Endodermal cell (in vitro differentiated cells): ENCODE measurements at regions not wholly inside any gene's neighbourhood (a gene's known extent, or its start where the extent isn't known, plus 50 kb on each side); places are given as distances from the start of the nearest gene placed in this dataset.

Experiments
- DNase-seq: peaks from one replicate; pipeline ENCODE4 v3.0.0-alpha.2; 2017
- H3K27ac ChIP-seq: 2 replicates; pipeline ENCODE4 v1.5.1; 2013; ENCODE audit warnings: mild to moderate bottlenecking, low read depth, low read length, moderate library complexity
- H3K27me3 ChIP-seq: 2 replicates; pipeline ENCODE4 v1.6.1; 2013; ENCODE audit warnings: mild to moderate bottlenecking, low read length, moderate library complexity; ENCODE audit not compliant: insufficient read depth, control insufficient read depth, poor library complexity, severe bottlenecking
- H3K36me3 ChIP-seq: 2 replicates; pipeline ENCODE4 v1.7.0; 2013; ENCODE audit warnings: mild to moderate bottlenecking, low read length, moderate library complexity; ENCODE audit not compliant: control insufficient read depth, insufficient read depth
- H3K4me1 ChIP-seq: one replicate; pipeline ENCODE4 v1.7.0; 2013; ENCODE audit warnings: low read length; ENCODE audit not compliant: control insufficient read depth, insufficient read depth
- H3K4me3 ChIP-seq: 2 replicates; pipeline ENCODE4 v1.5.1; 2013; ENCODE audit warnings: mild to moderate bottlenecking, low read length, moderate library complexity
- H3K9ac ChIP-seq: 2 replicates; pipeline ENCODE4 v1.6.1; 2013; ENCODE audit warnings: mild to moderate bottlenecking, low read length, moderate library complexity; ENCODE audit not compliant: poor library complexity, severe bottlenecking; ENCODE audit errors: extremely low read depth
- H3K9me3 ChIP-seq: 2 replicates; pipeline ENCODE4 v1.6.1; 2013; ENCODE audit warnings: mild to moderate bottlenecking, low read length, moderate library complexity; ENCODE audit not compliant: control insufficient read depth
- H3K27ac Mint-ChIP-seq: 2 replicates; pipeline ENCODE4 v1.8.0; 2020; ENCODE audit warnings: mixed read lengths
- H3K27me3 Mint-ChIP-seq: 2 replicates; pipeline ENCODE4 v1.8.0; 2021; ENCODE audit warnings: mild to moderate bottlenecking, mixed read lengths; ENCODE audit not compliant: insufficient read depth
- H3K36me3 Mint-ChIP-seq: 2 replicates; pipeline ENCODE4 v1.8.0; 2020; ENCODE audit warnings: low read depth, mixed read lengths
- H3K4me1 Mint-ChIP-seq: 2 replicates; pipeline ENCODE4 v1.8.0; 2020; ENCODE audit warnings: mixed read lengths
- H3K4me3 Mint-ChIP-seq: 2 replicates; pipeline ENCODE4 v1.8.0; 2020; ENCODE audit warnings: mild to moderate bottlenecking, moderate library complexity, mixed read lengths
- H3K9me3 Mint-ChIP-seq: 2 replicates; pipeline ENCODE4 v1.8.0; 2020; ENCODE audit warnings: mild to moderate bottlenecking, mixed read lengths
- WGBS, 2 experiments: methylation state at CpG; one replicate each; pipeline versions ENCODE4 v1.1.5 to v1.1.7; 2013; ENCODE audit warnings: missing lambda C conversion rate in 2 of 2, mixed read lengths in 1 of 2; ENCODE audit not compliant: insufficient coverage in 1 of 2, insufficient read length in 1 of 2; 5-methylcytosine and 5-hydroxymethylcytosine counted together
- TF ChIP-seq, protein P1 (sequence below): fragments of 200-600 bp; sonication (generic); conservative IDR thresholded peaks from 2 replicates; pipeline ENCODE4 v1.5.0; 2021; ENCODE audit warnings: antibody characterized with exemption, mild to moderate bottlenecking

- H3K9me3 ChIP-seq, result no peaks in the 10 kb centered on the region
- no peak for DNase-seq
- WGBS, 2 experiments, result 92 to 94% methylated on average over 2 of the region's 2 CpGs
- no peak overlapping the region for H3K9ac ChIP-seq
- peaks cover 4% of the 10 kb centered on the region for H3K4me1 ChIP-seq
- no peaks in the 10 kb centered on the region for H3K36me3 ChIP-seq
- Mint-ChIP-seq H3K4me1 (peaks cover 11% of the 10 kb centered on the region), H3K9me3 (no peaks in the 10 kb centered on the region), H3K4me3 (no peak overlapping the region), H3K27me3 (no peaks in the 10 kb centered on the region), H3K27ac (no peak overlapping the region), H3K36me3 (no peaks in the 10 kb centered on the region)
- TF ChIP-seq, protein P1, sequence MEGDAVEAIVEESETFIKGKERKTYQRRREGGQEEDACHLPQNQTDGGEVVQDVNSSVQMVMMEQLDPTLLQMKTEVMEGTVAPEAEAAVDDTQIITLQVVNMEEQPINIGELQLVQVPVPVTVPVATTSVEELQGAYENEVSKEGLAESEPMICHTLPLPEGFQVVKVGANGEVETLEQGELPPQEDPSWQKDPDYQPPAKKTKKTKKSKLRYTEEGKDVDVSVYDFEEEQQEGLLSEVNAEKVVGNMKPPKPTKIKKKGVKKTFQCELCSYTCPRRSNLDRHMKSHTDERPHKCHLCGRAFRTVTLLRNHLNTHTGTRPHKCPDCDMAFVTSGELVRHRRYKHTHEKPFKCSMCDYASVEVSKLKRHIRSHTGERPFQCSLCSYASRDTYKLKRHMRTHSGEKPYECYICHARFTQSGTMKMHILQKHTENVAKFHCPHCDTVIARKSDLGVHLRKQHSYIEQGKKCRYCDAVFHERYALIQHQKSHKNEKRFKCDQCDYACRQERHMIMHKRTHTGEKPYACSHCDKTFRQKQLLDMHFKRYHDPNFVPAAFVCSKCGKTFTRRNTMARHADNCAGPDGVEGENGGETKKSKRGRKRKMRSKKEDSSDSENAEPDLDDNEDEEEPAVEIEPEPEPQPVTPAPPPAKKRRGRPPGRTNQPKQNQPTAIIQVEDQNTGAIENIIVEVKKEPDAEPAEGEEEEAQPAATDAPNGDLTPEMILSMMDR, result no peak
- no peaks in the 10 kb centered on the region for H3K27me3 ChIP-seq
- no peak overlapping the region for H3K4me3 ChIP-seq
- no peak overlapping the region for H3K27ac ChIP-seq
These were observed 53.2 kb upstream of the MACC1 start for GRCh38 chr7:20270371-20270770.

DNA sequence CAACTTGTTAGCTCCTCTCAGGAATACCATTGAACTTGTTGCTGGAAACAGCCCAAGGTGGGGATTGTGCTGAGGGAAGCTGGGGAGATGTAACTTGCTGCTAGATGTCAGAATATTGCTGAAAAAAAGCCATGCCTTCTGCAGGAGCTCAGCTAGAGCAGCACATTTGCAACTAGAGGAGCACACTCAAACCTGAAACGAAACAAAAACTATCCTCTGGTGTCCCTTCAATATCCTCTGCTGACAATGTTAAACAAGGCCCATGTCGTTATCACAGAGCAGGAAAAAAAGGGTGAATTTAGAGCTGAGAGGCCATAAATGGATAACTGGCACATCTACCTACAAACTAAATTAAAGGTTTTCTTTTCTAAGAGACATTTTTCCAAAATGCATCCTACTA is 53.7 kb upstream of the MACC1 start:
- H3K27ac ChIP-seq, result no peak overlapping the region
- Mint-ChIP-seq H3K27me3 (no peaks in the 10 kb centered on the region), H3K27ac (no peak overlapping the region), H3K9me3 (no peaks in the 10 kb centered on the region), H3K36me3 (no peaks in the 10 kb centered on the region), H3K4me1 (peaks cover 10% of the 10 kb centered on the region), H3K4me3 (no peak overlapping the region)
- TF ChIP-seq, protein P1, result no peak
- no peak for DNase-seq
- no peaks in the 10 kb centered on the region for H3K27me3 ChIP-seq
- no peak overlapping the region for H3K4me3 ChIP-seq
- 90% methylated on average over 2 of the region's 2 CpGs; no CpG with 5 or more reads in 1 of the 2 experiments for WGBS, 2 experiments
- H3K9me3 ChIP-seq, result no peaks in the 10 kb centered on the region
- no peaks in the 10 kb centered on the region for H3K36me3 ChIP-seq
- no peak overlapping the region for H3K9ac ChIP-seq
- peaks cover 4% of the 10 kb centered on the region for H3K4me1 ChIP-seq

- WGBS, 2 experiments, result 89% methylated on average over 1 of the region's 1 CpG; no CpG with 5 or more reads in 1 of the 2 experiments
- no peak overlapping the region for H3K27ac ChIP-seq
- H3K27me3 Mint-ChIP-seq, result no peaks in the 10 kb centered on the region
These were observed 55.1 kb upstream of the ITGB8 start for GRCh38 chr7:20275637-20276036.

More at GRCh38 chr7:20275637-20276036, 55.1 kb upstream of the ITGB8 start:
- no peak for DNase-seq
- H3K9me3 ChIP-seq, result no peaks in the 10 kb centered on the region
- TF ChIP-seq, protein P1, result no peak
- no peaks in the 10 kb centered on the region for H3K9me3 Mint-ChIP-seq
- H3K4me3 Mint-ChIP-seq, result no peak overlapping the region
- no peak overlapping the region for H3K4me3 ChIP-seq
- H3K27me3 ChIP-seq, result no peaks in the 10 kb centered on the region
- H3K36me3 ChIP-seq, result no peaks in the 10 kb centered on the region
- H3K4me1 ChIP-seq, result no peaks in the 10 kb centered on the region
- no peak overlapping the region for H3K9ac ChIP-seq
- no peaks in the 10 kb centered on the region for H3K36me3 Mint-ChIP-seq
- no peak overlapping the region for H3K27ac Mint-ChIP-seq
- H3K4me1 Mint-ChIP-seq, result no peaks in the 10 kb centered on the region
